ENCODE measurements at regions not wholly inside any gene's neighbourhood (a gene's known extent, or its start where the extent isn't known, plus 50 kb on each side); places are given as distances from the start of the nearest gene placed in this dataset.
"Not testable (repeated sequence)": the region's sequence is repeated elsewhere in the genome, so short reads cannot be mapped to it uniquely, and the experiment has no call there.

GRCh38 chr10:78467496-78468106 lies 433.9 kb downstream of the RPS24 start:
- Histone ChIP-seq H3K4me3 (ENCODE audit: low read depth in 1 of 2, low read length in 2 of 2) (no peak overlapping the region), H3K27me3 (ENCODE audit: control insufficient read depth in 1 of 2, insufficient read depth in 2 of 2, low read length in 2 of 2) (no peaks in the 10 kb centered on the region), H3K4me1 (ENCODE audit: insufficient read depth, low read length) (peaks cover 26% of the 10 kb centered on the region), H3K9me3 (ENCODE audit: low read length) (no peaks in the 10 kb centered on the region), H3K9ac (ENCODE audit: low read length) (no peak overlapping the region), H3K27ac (ENCODE audit: low read depth, low read length) (no peak overlapping the region), H3K36me3 (ENCODE audit: insufficient read depth, low read length) (no peaks in the 10 kb centered on the region)

GRCh38 chr10:78468731-78469130 lies 435.1 kb downstream of the RPS24 start:
- H3K27me3 ChIP-seq (ENCODE audit: control insufficient read depth in 1 of 2, insufficient read depth in 2 of 2, low read length in 2 of 2); H3K9me3 ChIP-seq (ENCODE audit: low read length); H3K9ac ChIP-seq (ENCODE audit: low read length); H3K4me3 ChIP-seq (ENCODE audit: low read depth in 1 of 2, low read length in 2 of 2); H3K36me3 ChIP-seq (ENCODE audit: insufficient read depth, low read length); H3K27ac ChIP-seq (ENCODE audit: low read depth, low read length): not testable (repeated sequence)
- H3K4me1 ChIP-seq (ENCODE audit: insufficient read depth, low read length), result peaks cover 28% of the 10 kb centered on the region

- H3K9ac ChIP-seq (ENCODE audit: low read length), result no peak overlapping the region
- no peaks in the 10 kb centered on the region for H3K27me3 ChIP-seq (ENCODE audit: control insufficient read depth in 1 of 2, insufficient read depth in 2 of 2, low read length in 2 of 2)
- no peaks in the 10 kb centered on the region for H3K9me3 ChIP-seq (ENCODE audit: low read length)
- no peaks in the 10 kb centered on the region for H3K36me3 ChIP-seq (ENCODE audit: insufficient read depth, low read length)
- peak overlapping the region; percentile 64 for H3K27ac ChIP-seq (ENCODE audit: low read depth, low read length)
- no peak overlapping the region for H3K4me3 ChIP-seq (ENCODE audit: low read depth in 1 of 2, low read length in 2 of 2)
- H3K4me1 ChIP-seq (ENCODE audit: insufficient read depth, low read length), result peaks cover 28% of the 10 kb centered on the region
Observed at GRCh38 chr10:78470267-78471103, 436.8 kb downstream of the RPS24 start.

GRCh38 chr10:78471326-78471722 lies 437.7 kb downstream of the RPS24 start:
- Histone ChIP-seq H3K4me3 (ENCODE audit: low read depth in 1 of 2, low read length in 2 of 2) (no peak overlapping the region), H3K9ac (ENCODE audit: low read length) (no peak overlapping the region), H3K36me3 (ENCODE audit: insufficient read depth, low read length) (no peaks in the 10 kb centered on the region), H3K4me1 (ENCODE audit: insufficient read depth, low read length) (peaks cover 28% of the 10 kb centered on the region), H3K27ac (ENCODE audit: low read depth, low read length) (peak overlapping the region; percentile 64), H3K27me3 (ENCODE audit: control insufficient read depth in 1 of 2, insufficient read depth in 2 of 2, low read length in 2 of 2) (no peaks in the 10 kb centered on the region), H3K9me3 (ENCODE audit: low read length) (no peaks in the 10 kb centered on the region)

- H3K9me3 ChIP-seq (ENCODE audit: low read length), result no peaks in the 10 kb centered on the region
- no peak overlapping the region for H3K9ac ChIP-seq (ENCODE audit: low read length)
- peaks cover 28% of the 10 kb centered on the region for H3K4me1 ChIP-seq (ENCODE audit: insufficient read depth, low read length)
- H3K27me3 ChIP-seq (ENCODE audit: control insufficient read depth in 1 of 2, insufficient read depth in 2 of 2, low read length in 2 of 2), result no peaks in the 10 kb centered on the region
- no peaks in the 10 kb centered on the region for H3K36me3 ChIP-seq (ENCODE audit: insufficient read depth, low read length)
- H3K27ac ChIP-seq (ENCODE audit: low read depth, low read length), result peak overlapping the region; percentile 64
- no peak overlapping the region for H3K4me3 ChIP-seq (ENCODE audit: low read depth in 1 of 2, low read length in 2 of 2)
Observed at GRCh38 chr10:78471723-78472550, 438.3 kb downstream of the RPS24 start.

GRCh38 chr10:78472551-78472890 lies 438.9 kb downstream of the RPS24 start:
- H3K9me3 ChIP-seq (ENCODE audit: low read length), result no peaks in the 10 kb centered on the region
- H3K27ac ChIP-seq (ENCODE audit: low read depth, low read length), result peak overlapping the region; percentile 64

GRCh38 chr10:78473006-78473405 lies 439.3 kb downstream of the RPS24 start:
- Histone ChIP-seq H3K27me3 (ENCODE audit: control insufficient read depth in 1 of 2, insufficient read depth in 2 of 2, low read length in 2 of 2) (no peaks in the 10 kb centered on the region), H3K9me3 (ENCODE audit: low read length) (no peaks in the 10 kb centered on the region), H3K9ac (ENCODE audit: low read length) (no peak overlapping the region), H3K27ac (ENCODE audit: low read depth, low read length) (no peak overlapping the region), H3K4me1 (ENCODE audit: insufficient read depth, low read length) (peaks cover 28% of the 10 kb centered on the region), H3K4me3 (ENCODE audit: low read depth in 1 of 2, low read length in 2 of 2) (no peak overlapping the region), H3K36me3 (ENCODE audit: insufficient read depth, low read length) (no peaks in the 10 kb centered on the region)

More at GRCh38 chr10:78472551-78472890, 438.9 kb downstream of the RPS24 start:
- Histone ChIP-seq H3K9ac (ENCODE audit: low read length) (no peak overlapping the region), H3K27me3 (ENCODE audit: control insufficient read depth in 1 of 2, insufficient read depth in 2 of 2, low read length in 2 of 2) (no peaks in the 10 kb centered on the region), H3K4me3 (ENCODE audit: low read depth in 1 of 2, low read length in 2 of 2) (no peak overlapping the region), H3K36me3 (ENCODE audit: insufficient read depth, low read length) (no peaks in the 10 kb centered on the region), H3K4me1 (ENCODE audit: insufficient read depth, low read length) (peaks cover 28% of the 10 kb centered on the region)

GRCh38 chr10:78474743-78475142 lies 441.1 kb downstream of the RPS24 start:
- Histone ChIP-seq H3K27me3 (ENCODE audit: control insufficient read depth in 1 of 2, insufficient read depth in 2 of 2, low read length in 2 of 2) (no peaks in the 10 kb centered on the region), H3K27ac (ENCODE audit: low read depth, low read length) (no peak overlapping the region), H3K36me3 (ENCODE audit: insufficient read depth, low read length) (no peaks in the 10 kb centered on the region), H3K9me3 (ENCODE audit: low read length) (no peaks in the 10 kb centered on the region), H3K9ac (ENCODE audit: low read length) (no peak overlapping the region), H3K4me3 (ENCODE audit: low read depth in 1 of 2, low read length in 2 of 2) (no peak overlapping the region), H3K4me1 (ENCODE audit: insufficient read depth, low read length) (peaks cover 28% of the 10 kb centered on the region)

GRCh38 chr10:78475437-78475836 lies 441.8 kb downstream of the RPS24 start:
- Histone ChIP-seq H3K9me3 (ENCODE audit: low read length) (no peaks in the 10 kb centered on the region), H3K36me3 (ENCODE audit: insufficient read depth, low read length) (no peaks in the 10 kb centered on the region), H3K27ac (ENCODE audit: low read depth, low read length) (no peak overlapping the region), H3K27me3 (ENCODE audit: control insufficient read depth in 1 of 2, insufficient read depth in 2 of 2, low read length in 2 of 2) (no peaks in the 10 kb centered on the region), H3K4me1 (ENCODE audit: insufficient read depth, low read length) (peaks cover 23% of the 10 kb centered on the region), H3K4me3 (ENCODE audit: low read depth in 1 of 2, low read length in 2 of 2) (no peak overlapping the region), H3K9ac (ENCODE audit: low read length) (no peak overlapping the region)

- Histone ChIP-seq H3K27ac (ENCODE audit: low read depth, low read length) (no peak overlapping the region), H3K9me3 (ENCODE audit: low read length) (no peaks in the 10 kb centered on the region), H3K36me3 (ENCODE audit: insufficient read depth, low read length) (no peaks in the 10 kb centered on the region), H3K27me3 (ENCODE audit: control insufficient read depth in 1 of 2, insufficient read depth in 2 of 2, low read length in 2 of 2) (no peaks in the 10 kb centered on the region), H3K4me3 (ENCODE audit: low read depth in 1 of 2, low read length in 2 of 2) (no peak overlapping the region), H3K9ac (ENCODE audit: low read length) (no peak overlapping the region), H3K4me1 (ENCODE audit: insufficient read depth, low read length) (peaks cover 16% of the 10 kb centered on the region)
Observed at GRCh38 chr10:78476156-78476555, 442.5 kb downstream of the RPS24 start.

GRCh38 chr10:78476844-78477243 lies 443.2 kb downstream of the RPS24 start:
- Histone ChIP-seq H3K9me3 (ENCODE audit: low read length) (no peaks in the 10 kb centered on the region), H3K36me3 (ENCODE audit: insufficient read depth, low read length) (no peaks in the 10 kb centered on the region), H3K27ac (ENCODE audit: low read depth, low read length) (no peak overlapping the region), H3K27me3 (ENCODE audit: control insufficient read depth in 1 of 2, insufficient read depth in 2 of 2, low read length in 2 of 2) (no peaks in the 10 kb centered on the region), H3K9ac (ENCODE audit: low read length) (no peak overlapping the region), H3K4me3 (ENCODE audit: low read depth in 1 of 2, low read length in 2 of 2) (no peak overlapping the region), H3K4me1 (ENCODE audit: insufficient read depth, low read length) (peaks cover 9% of the 10 kb centered on the region)
